Astrocyte (in vitro differentiated cells and primary cell): ENCODE measurements at regions not wholly inside any gene's neighbourhood (a gene's known extent, or its start where the extent isn't known, plus 50 kb on each side); places are given as distances from the start of the nearest gene placed in this dataset.

Experiments used
- DNase-seq: peaks from one replicate; pipeline ENCODE4 v3.0.0-alpha.2; 2010; ENCODE audit warnings: low read depth
- FAIRE-seq: peaks from 2 replicates; lab custom pipeline; 2011; peaks lifted over from hg19 to GRCh38; lab: Jason Lieb, UNC
- H2AFZ ChIP-seq: 2 replicates; pipeline ENCODE4 v1.6.0; 2012; ENCODE audit warnings: low read depth, low read length, inconsistent platforms
- H3K27ac ChIP-seq: 2 replicates; pipeline ENCODE4 v1.5.1; 2011; ENCODE audit warnings: low read depth, low read length, inconsistent platforms
- H3K27me3 ChIP-seq: 2 replicates; pipeline ENCODE4 v1.6.0; 2011; ENCODE audit warnings: low read length, inconsistent platforms; ENCODE audit not compliant: insufficient read depth
- H3K36me3 ChIP-seq: 2 replicates; pipeline ENCODE4 v1.5.1; 2011; ENCODE audit warnings: low read length, inconsistent platforms; ENCODE audit not compliant: insufficient read depth
- H3K4me1 ChIP-seq: 2 replicates; pipeline ENCODE4 v1.5.1; 2011; ENCODE audit warnings: low read length, inconsistent platforms; ENCODE audit not compliant: insufficient read depth
- H3K4me2 ChIP-seq: 2 replicates; pipeline ENCODE4 v1.6.0; 2012; ENCODE audit warnings: low read length, inconsistent platforms
- H3K4me3 ChIP-seq: 2 replicates; pipeline ENCODE4 v1.5.1; 2011; ENCODE audit warnings: low read depth, mild to moderate bottlenecking, low read length, inconsistent platforms; ENCODE audit not compliant: insufficient read depth
- H3K79me2 ChIP-seq: 2 replicates; pipeline ENCODE4 v1.6.0; 2012; ENCODE audit warnings: mild to moderate bottlenecking, low read length, inconsistent platforms; ENCODE audit not compliant: insufficient read depth
- H3K9ac ChIP-seq: 2 replicates; pipeline ENCODE4 v1.6.0; 2012; ENCODE audit warnings: mild to moderate bottlenecking, low read length, inconsistent platforms
- H3K9me3 ChIP-seq: 2 replicates; pipeline ENCODE4 v1.5.1; 2012; ENCODE audit warnings: low read depth, mild to moderate bottlenecking, low read length, inconsistent platforms; ENCODE audit not compliant: insufficient read depth
- H4K20me1 ChIP-seq: 2 replicates; pipeline ENCODE4 v1.6.0; 2012; ENCODE audit warnings: low read length, inconsistent platforms; ENCODE audit not compliant: insufficient read depth
- H3K27ac Mint-ChIP-seq: one replicate; pipeline ENCODE4 v1.8.0; 2021; ENCODE audit warnings: mild to moderate bottlenecking, mixed read lengths; ENCODE audit not compliant: unreplicated experiment
- H3K27me3 Mint-ChIP-seq: one replicate; pipeline ENCODE4 v1.8.0; 2021; ENCODE audit warnings: low read depth, mixed read lengths; ENCODE audit not compliant: unreplicated experiment
- H3K36me3 Mint-ChIP-seq: one replicate; pipeline ENCODE4 v1.8.0; 2021; ENCODE audit warnings: low read depth, mixed read lengths; ENCODE audit not compliant: unreplicated experiment
- H3K4me1 Mint-ChIP-seq: one replicate; pipeline ENCODE4 v1.8.0; 2021; ENCODE audit warnings: low read depth, mixed read lengths; ENCODE audit not compliant: unreplicated experiment
- H3K4me3 Mint-ChIP-seq: one replicate; pipeline ENCODE4 v1.8.0; 2021; ENCODE audit warnings: mild to moderate bottlenecking, moderate library complexity, mixed read lengths; ENCODE audit not compliant: unreplicated experiment
- H3K9me3 Mint-ChIP-seq: one replicate; pipeline ENCODE4 v1.8.0; 2021; ENCODE audit warnings: mild to moderate bottlenecking, mixed read lengths; ENCODE audit not compliant: unreplicated experiment
- EZH2 ChIP-seq: IDR thresholded peaks from 2 replicates; pipeline ENCODE4 v1.6.1; 2012; ENCODE audit warnings: mild to moderate bottlenecking, low read length, inconsistent platforms; ENCODE audit not compliant: insufficient read depth
- TF ChIP-seq, protein P1 (sequence below): IDR thresholded peaks from 2 replicates; pipeline ENCODE4 v1.5.1; 2011; ENCODE audit warnings: low read depth, mild to moderate bottlenecking, inconsistent platforms, low read length, moderate library complexity; ENCODE audit not compliant: insufficient read depth

DNA sequence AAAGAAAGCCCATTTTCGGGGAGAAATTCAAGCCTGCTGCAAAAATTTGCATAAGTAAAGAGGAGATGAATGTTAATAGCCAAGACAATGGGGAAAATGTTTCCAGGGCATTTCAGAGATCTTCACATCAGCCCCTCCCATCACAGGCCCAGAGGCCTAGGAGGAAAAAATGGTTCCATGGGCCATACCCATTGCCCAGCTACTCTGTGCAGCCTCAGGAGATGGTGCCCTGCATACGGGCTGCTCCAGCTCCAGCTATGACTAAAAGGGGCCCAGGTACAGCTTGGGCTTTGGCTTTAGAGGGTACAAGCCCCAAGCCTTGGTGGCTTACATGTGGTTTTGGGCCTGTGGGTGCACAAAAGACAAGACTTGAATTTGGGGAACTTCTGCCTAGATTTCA is 168.0 kb upstream of the DIPK2B start:
- Histone ChIP-seq H3K27ac (no peak overlapping the region), H3K4me1 (no peaks in the 10 kb centered on the region), H2AFZ (no peak overlapping the region), H3K79me2 (no peaks in the 10 kb centered on the region), H3K36me3 (no peaks in the 10 kb centered on the region), H4K20me1 (no peaks in the 10 kb centered on the region), H3K4me2 (no peak overlapping the region), H3K27me3 (no peaks in the 10 kb centered on the region), H3K4me3 (no peak overlapping the region), H3K9ac (no peak overlapping the region), H3K9me3 (peaks cover 2% of the 10 kb centered on the region)
- Mint-ChIP-seq H3K4me1 (no peaks in the 10 kb centered on the region), H3K4me3 (no peak overlapping the region), H3K9me3 (no peaks in the 10 kb centered on the region), H3K27me3 (no peaks in the 10 kb centered on the region), H3K36me3 (no peaks in the 10 kb centered on the region), H3K27ac (no peak overlapping the region)
- FAIRE-seq: peak; percentile 13
- no peak for TF ChIP-seq EZH2
- no peak for DNase-seq

DNA sequence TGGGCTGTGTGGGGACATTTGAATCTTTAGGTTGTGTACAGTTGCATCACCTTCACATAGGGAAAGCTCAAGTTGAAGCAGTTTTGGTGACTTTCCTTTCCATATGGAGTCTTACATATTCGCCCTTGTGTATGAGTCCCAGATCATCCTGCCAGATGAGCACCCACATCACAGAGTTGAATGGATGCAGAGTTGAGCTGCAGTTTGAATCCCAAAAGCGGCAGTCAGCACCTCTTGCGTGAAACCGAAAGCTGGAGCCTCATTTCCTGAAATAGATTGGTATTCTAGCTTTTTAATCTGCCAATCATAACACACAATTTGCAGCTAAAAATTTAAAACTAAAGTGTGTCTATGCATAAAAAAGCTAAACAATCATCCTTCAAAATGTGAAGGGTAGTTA is 162.9 kb upstream of the DIPK2B start:
- Mint-ChIP-seq H3K9me3 (no peaks in the 10 kb centered on the region), H3K27me3 (no peaks in the 10 kb centered on the region), H3K27ac (no peak overlapping the region), H3K36me3 (no peaks in the 10 kb centered on the region), H3K4me1 (no peaks in the 10 kb centered on the region), H3K4me3 (no peak overlapping the region)
- FAIRE-seq (peak; percentile 95), DNase-seq (no peak)
- no peaks in the 10 kb centered on the region for H3K79me2 ChIP-seq
- H3K4me2 ChIP-seq: no peak overlapping the region
- no peaks in the 10 kb centered on the region for H3K36me3 ChIP-seq
- no peak overlapping the region for H3K27ac ChIP-seq
- no peaks in the 10 kb centered on the region for H3K27me3 ChIP-seq
- H3K4me1 ChIP-seq: no peaks in the 10 kb centered on the region
- no peaks in the 10 kb centered on the region for H3K9me3 ChIP-seq
- TF ChIP-seq, protein P1, sequence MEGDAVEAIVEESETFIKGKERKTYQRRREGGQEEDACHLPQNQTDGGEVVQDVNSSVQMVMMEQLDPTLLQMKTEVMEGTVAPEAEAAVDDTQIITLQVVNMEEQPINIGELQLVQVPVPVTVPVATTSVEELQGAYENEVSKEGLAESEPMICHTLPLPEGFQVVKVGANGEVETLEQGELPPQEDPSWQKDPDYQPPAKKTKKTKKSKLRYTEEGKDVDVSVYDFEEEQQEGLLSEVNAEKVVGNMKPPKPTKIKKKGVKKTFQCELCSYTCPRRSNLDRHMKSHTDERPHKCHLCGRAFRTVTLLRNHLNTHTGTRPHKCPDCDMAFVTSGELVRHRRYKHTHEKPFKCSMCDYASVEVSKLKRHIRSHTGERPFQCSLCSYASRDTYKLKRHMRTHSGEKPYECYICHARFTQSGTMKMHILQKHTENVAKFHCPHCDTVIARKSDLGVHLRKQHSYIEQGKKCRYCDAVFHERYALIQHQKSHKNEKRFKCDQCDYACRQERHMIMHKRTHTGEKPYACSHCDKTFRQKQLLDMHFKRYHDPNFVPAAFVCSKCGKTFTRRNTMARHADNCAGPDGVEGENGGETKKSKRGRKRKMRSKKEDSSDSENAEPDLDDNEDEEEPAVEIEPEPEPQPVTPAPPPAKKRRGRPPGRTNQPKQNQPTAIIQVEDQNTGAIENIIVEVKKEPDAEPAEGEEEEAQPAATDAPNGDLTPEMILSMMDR: no peak
- TF ChIP-seq EZH2: no peak
- no peak overlapping the region for H3K4me3 ChIP-seq
- no peak overlapping the region for H2AFZ ChIP-seq
- H3K9ac ChIP-seq: no peak overlapping the region
- H4K20me1 ChIP-seq: no peaks in the 10 kb centered on the region

DNA sequence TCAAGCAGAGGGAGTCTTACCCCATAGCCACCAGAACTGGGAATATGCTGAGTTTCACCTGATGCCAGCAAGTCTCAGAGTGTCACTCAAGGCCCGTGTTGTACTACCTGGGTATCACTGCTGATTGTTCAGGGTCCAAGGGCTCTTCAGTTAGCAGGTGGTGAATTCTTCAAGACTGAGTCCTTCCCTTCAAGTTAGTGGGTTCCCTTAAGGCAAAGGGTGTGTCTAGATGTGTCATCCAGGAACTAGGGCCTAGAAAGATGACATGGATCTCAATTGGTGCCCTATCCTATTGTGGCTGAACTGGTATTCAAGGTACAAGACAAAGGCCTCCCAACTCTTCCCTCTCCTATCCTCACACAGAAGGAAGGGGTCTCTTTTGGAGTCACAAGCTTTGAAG is 159.9 kb upstream of the DIPK2B start:
- Mint-ChIP-seq H3K9me3 (peaks cover 1% of the 10 kb centered on the region), H3K27ac (no peak overlapping the region), H3K36me3 (no peaks in the 10 kb centered on the region), H3K4me1 (no peaks in the 10 kb centered on the region), H3K27me3 (no peaks in the 10 kb centered on the region), H3K4me3 (no peak overlapping the region)
- Histone ChIP-seq H3K9me3 (no peaks in the 10 kb centered on the region), H3K4me2 (no peak overlapping the region), H3K36me3 (no peaks in the 10 kb centered on the region), H3K4me1 (no peaks in the 10 kb centered on the region), H3K27ac (no peak overlapping the region), H3K9ac (no peak overlapping the region), H4K20me1 (no peaks in the 10 kb centered on the region), H3K79me2 (no peaks in the 10 kb centered on the region), H3K27me3 (no peaks in the 10 kb centered on the region), H2AFZ (no peak overlapping the region), H3K4me3 (no peak overlapping the region)
- peak; percentile 43 for FAIRE-seq
- DNase-seq: no peak
- TF ChIP-seq EZH2: no peak
- TF ChIP-seq, protein P1: no peak
